ENCODE measurements at regions not wholly inside any gene's neighbourhood (a gene's known extent, or its start where the extent isn't known, plus 50 kb on each side); places are given as distances from the start of the nearest gene placed in this dataset.
A peak's percentile ranks its signal among the peaks of the same experiment; 100 is the strongest.

- no peak for DNase-seq
- no peak overlapping the region for H3K4me3 ChIP-seq (ENCODE audit: insufficient read depth, low read depth, low read length)
- H3K36me3 ChIP-seq (replicated peaks; ENCODE audit: control insufficient read depth, insufficient read depth, low read length) = no peaks in the 10 kb centered on the region
- H3K27me3 ChIP-seq (ENCODE audit: control insufficient read depth, insufficient read depth, low read length) = no peaks in the 10 kb centered on the region
These were observed 200.7 kb downstream of the TLE3 start for GRCh38 chr15:69897061-69897460.

DNA sequence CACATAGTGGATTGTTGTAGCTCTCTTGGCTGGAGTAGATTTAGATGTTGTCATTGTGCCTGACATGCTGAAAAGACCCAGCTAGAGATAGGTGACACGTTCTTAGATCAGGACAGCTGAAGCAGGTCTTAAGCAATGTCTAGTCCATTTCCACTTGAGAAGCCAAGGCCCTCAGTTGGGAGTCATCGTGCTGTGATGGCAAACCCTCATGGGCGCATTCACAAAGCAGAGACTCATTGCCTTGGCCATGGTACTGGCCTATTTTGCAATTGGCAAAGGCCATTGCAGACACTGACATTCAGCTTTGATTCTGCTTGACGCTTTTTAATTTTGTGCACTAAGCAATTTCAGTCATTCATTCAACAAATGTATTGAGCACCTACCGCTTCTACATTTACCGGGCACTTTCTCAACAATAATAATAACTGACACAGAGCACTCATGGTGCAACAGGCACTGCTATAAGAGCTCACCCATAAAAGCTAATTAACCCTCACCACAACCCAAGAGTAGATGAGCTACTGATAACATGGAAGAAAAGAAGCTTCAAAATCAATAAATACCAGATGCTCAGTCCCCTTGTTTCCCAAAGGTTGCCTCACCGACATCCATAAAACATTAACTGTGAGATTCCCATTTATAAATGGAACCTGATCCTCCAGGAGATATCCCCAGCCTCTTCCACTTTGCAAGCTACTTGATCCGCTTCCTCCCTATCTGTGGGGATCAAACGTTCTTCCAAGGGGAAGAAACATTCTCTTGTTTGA, 200.1 kb downstream of the TLE3 start:
- Histone ChIP-seq H3K4me3 (ENCODE audit: insufficient read depth, low read depth, low read length) (no peak overlapping the region), H3K27me3 (ENCODE audit: control insufficient read depth, insufficient read depth, low read length) (no peaks in the 10 kb centered on the region), H3K36me3 (replicated peaks; ENCODE audit: control insufficient read depth, insufficient read depth, low read length) (no peaks in the 10 kb centered on the region)
- no peak for DNase-seq

- H3K36me3 ChIP-seq (replicated peaks; ENCODE audit: control insufficient read depth, insufficient read depth, low read length) = no peaks in the 10 kb centered on the region
- DNase-seq = no peak
These were observed 199.5 kb downstream of the TLE3 start for GRCh38 chr15:69898243-69898642.

GRCh38 chr15:69902414-69903062, 195.2 kb downstream of the TLE3 start:
- H3K27me3 ChIP-seq (ENCODE audit: control insufficient read depth, insufficient read depth, low read length) = no peaks in the 10 kb centered on the region
- no peak for DNase-seq
- H3K36me3 ChIP-seq (replicated peaks; ENCODE audit: control insufficient read depth, insufficient read depth, low read length) = no peaks in the 10 kb centered on the region
- no peak overlapping the region for H3K4me3 ChIP-seq (ENCODE audit: insufficient read depth, low read depth, low read length)

More at GRCh38 chr15:69898243-69898642, 199.5 kb downstream of the TLE3 start:
- Histone ChIP-seq H3K4me3 (ENCODE audit: insufficient read depth, low read depth, low read length) (no peak overlapping the region), H3K27me3 (ENCODE audit: control insufficient read depth, insufficient read depth, low read length) (no peaks in the 10 kb centered on the region)

GRCh38 chr15:69903470-69904469, 193.9 kb downstream of the TLE3 start:
- H3K4me3 ChIP-seq (ENCODE audit: insufficient read depth, low read depth, low read length) = no peak overlapping the region
- no peak for DNase-seq

DNA sequence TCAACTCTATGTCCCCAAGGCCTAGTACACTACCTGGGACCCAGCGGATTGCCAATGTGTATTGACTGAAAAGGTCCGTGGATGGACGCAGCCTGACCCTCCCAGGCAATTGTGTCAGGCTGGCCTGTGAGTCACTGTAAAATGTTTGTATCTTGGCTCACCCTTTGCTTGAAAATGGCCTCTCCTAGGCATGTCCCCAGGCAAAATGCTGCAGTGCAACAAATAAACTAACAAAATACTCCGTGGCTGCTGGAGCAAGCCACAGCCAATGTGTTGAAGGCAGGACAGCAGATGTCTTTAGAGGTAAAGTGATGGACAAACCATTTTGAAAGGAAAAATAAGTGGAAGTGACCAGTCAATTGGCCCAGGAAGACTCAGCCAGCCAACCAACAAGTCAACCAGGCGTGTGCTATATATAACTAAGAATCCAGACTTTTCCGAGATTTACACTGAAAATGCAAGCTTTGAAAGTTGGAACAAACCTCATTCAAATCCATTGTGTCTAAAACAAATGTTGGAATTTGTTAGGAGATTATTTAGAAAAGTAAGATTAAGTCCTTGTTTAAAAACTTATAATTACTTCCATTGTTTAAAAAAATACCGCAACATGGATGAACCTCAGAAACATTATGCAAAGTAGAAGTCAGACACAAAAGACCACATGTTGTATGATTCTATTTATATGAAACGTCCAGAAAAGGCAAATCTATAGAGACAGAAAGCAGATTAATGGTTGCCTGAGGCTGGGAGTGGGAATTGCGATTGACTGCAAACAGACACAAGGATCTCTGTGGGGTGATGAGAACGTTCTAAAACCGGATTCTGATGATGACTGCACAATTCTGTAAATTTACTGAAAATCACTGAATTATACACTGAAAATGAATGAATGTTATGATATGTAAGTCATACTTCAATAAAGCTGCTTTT, 191.2 kb downstream of the TLE3 start:
- H3K27me3 ChIP-seq (ENCODE audit: control insufficient read depth, insufficient read depth, low read length) = no peaks in the 10 kb centered on the region
- H3K36me3 ChIP-seq (replicated peaks; ENCODE audit: control insufficient read depth, insufficient read depth, low read length) = no peaks in the 10 kb centered on the region
- no peak overlapping the region for H3K4me3 ChIP-seq (ENCODE audit: insufficient read depth, low read depth, low read length)
- no peak for DNase-seq

More at GRCh38 chr15:69903470-69904469, 193.9 kb downstream of the TLE3 start:
- no peaks in the 10 kb centered on the region for H3K36me3 ChIP-seq (replicated peaks; ENCODE audit: control insufficient read depth, insufficient read depth, low read length)
- H3K27me3 ChIP-seq (ENCODE audit: control insufficient read depth, insufficient read depth, low read length) = no peaks in the 10 kb centered on the region

DNA sequence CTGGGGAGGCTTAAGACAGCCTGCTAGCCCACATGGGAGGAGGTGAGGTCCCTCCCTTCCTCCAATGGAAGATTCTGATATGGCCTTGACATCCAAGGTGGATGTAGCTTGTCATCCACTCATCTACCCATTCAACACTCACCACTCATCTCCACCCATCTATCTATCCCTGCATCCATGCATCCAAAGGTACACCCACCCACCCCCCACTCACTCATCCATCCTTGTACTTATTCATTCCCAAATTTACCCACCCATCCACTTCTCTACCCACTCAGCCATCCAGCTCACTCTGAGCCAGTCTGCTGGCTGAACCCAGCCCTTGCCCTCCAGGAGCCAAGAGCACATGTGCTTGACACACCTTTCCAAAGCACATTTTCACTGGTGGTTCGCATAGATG, 189.7 kb downstream of the TLE3 start:
- H3K36me3 ChIP-seq (replicated peaks; ENCODE audit: control insufficient read depth, insufficient read depth, low read length) = no peaks in the 10 kb centered on the region
- H3K27me3 ChIP-seq (ENCODE audit: control insufficient read depth, insufficient read depth, low read length) = no peaks in the 10 kb centered on the region; the same call in 1 of the 2 replicates
- no peak for DNase-seq
- no peak overlapping the region for H3K4me3 ChIP-seq (ENCODE audit: insufficient read depth, low read depth, low read length)

DNA sequence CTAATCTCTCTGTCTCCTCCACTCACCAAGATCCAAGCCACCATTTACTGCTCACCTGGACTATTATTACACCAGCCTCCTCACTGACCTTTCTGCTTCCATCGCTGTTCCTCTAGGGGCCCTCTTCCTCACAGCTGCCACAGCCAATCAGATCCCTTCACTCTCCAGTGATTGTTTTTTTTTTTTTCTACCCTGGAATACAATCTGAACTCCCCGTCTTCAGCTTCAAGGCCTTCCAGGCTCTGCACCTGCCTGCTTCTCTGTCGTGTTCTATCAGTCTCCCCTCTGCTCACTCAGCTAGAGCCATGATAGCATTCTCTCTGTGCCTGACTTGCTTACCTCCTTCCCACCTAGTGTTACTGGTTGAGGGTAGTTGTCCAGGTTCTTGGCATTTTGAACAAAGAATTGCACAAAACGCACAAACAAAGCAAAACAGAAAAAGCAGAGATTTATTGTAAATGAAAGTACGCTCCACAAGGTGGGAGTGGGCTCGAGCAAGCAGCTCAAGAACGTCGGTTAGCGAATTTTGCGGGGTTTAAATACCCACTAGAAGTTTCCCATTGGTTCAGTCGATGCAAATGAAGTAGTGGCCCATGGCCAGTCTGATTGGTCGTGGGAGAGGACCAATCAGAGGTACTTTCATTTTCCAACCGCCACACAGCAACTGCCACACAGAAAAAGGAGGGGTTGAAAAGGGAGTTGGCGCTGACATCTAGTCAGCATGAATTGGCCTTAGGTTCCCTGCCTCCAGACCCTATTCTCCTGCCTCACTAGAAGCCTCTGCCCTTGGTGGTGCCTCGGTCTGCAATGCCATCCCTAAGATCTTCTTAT, 188.9 kb downstream of the TLE3 start:
- no peak overlapping the region for H3K4me3 ChIP-seq (ENCODE audit: insufficient read depth, low read depth, low read length)
- peak; percentile 63 for DNase-seq
- no peaks in the 10 kb centered on the region for H3K36me3 ChIP-seq (replicated peaks; ENCODE audit: control insufficient read depth, insufficient read depth, low read length)
- no peaks in the 10 kb centered on the region; the same call in 1 of the 2 replicates for H3K27me3 ChIP-seq (ENCODE audit: control insufficient read depth, insufficient read depth, low read length)

DNA sequence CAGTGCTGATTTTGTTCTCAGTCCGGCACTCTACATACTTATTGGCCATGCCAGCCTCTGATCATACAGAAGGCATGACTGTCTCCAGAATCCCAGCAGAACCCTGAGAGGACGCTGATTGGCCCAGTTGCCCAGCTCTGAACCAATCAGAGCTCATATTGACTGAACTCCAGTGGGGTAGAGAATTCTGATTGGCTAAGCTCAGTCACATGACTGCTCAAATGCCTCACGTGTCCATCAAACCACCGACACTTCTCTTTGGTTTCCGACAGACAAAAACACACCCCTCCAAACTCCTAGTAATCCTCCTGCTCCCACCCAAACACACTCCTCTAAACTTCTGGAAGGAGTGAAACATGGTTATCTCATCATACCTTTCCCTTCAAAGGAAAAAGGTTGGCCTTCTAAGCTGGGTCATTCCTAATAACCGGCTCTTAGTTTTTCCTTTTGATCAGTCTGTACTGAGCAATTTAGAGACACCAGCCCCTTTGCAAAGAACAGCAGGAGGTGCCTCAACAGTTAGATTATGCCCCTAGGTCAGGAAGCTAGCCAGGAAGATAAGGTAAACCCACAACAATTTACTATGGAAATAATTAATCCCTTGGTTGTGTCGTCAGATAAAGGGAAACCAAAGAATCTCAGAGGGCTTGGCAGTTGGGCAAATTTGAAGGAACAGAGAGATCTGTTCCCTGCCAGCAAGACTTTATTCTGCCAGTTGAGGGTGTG, 187.8 kb downstream of the TLE3 start:
- no peaks in the 10 kb centered on the region; the same call in 1 of the 2 replicates for H3K27me3 ChIP-seq (ENCODE audit: control insufficient read depth, insufficient read depth, low read length)
- H3K36me3 ChIP-seq (replicated peaks; ENCODE audit: control insufficient read depth, insufficient read depth, low read length) = no peaks in the 10 kb centered on the region
- DNase-seq = no peak
- no peak overlapping the region for H3K4me3 ChIP-seq (ENCODE audit: insufficient read depth, low read depth, low read length)

GRCh38 chr15:69910514-69910913, 187.2 kb downstream of the TLE3 start:
- no peak overlapping the region for H3K4me3 ChIP-seq (ENCODE audit: insufficient read depth, low read depth, low read length)
- DNase-seq = peak; percentile 38
- H3K27me3 ChIP-seq (ENCODE audit: control insufficient read depth, insufficient read depth, low read length) = no peaks in the 10 kb centered on the region; the same call in 1 of the 2 replicates
- no peaks in the 10 kb centered on the region for H3K36me3 ChIP-seq (replicated peaks; ENCODE audit: control insufficient read depth, insufficient read depth, low read length)

GRCh38 chr15:69912116-69912515, 185.6 kb downstream of the TLE3 start:
- Histone ChIP-seq H3K27me3 (ENCODE audit: control insufficient read depth, insufficient read depth, low read length) (no peaks in the 10 kb centered on the region; the same call in 1 of the 2 replicates), H3K4me3 (ENCODE audit: insufficient read depth, low read depth, low read length) (no peak overlapping the region), H3K36me3 (replicated peaks; ENCODE audit: control insufficient read depth, insufficient read depth, low read length) (no peaks in the 10 kb centered on the region)
- DNase-seq = no peak

- H3K36me3 ChIP-seq (replicated peaks; ENCODE audit: control insufficient read depth, insufficient read depth, low read length) = no peaks in the 10 kb centered on the region
- DNase-seq = no peak
- H3K4me3 ChIP-seq (ENCODE audit: insufficient read depth, low read depth, low read length) = no peak overlapping the region
- no peaks in the 10 kb centered on the region; the same call in 1 of the 2 replicates for H3K27me3 ChIP-seq (ENCODE audit: control insufficient read depth, insufficient read depth, low read length)
These were observed 183.7 kb downstream of the TLE3 start for GRCh38 chr15:69914040-69914439.
